Motor neuron (in vitro differentiated cells): ENCODE measurements at regions not wholly inside any gene's neighbourhood (a gene's known extent, or its start where the extent isn't known, plus 50 kb on each side); places are given as distances from the start of the nearest gene placed in this dataset.

ENCODE experiments used
- ATAC-seq, 8 experiments: fragments of 200-7000 bp; cut with Tn5 transposase; replicated peaks in 6 of 8; 2 replicates each; pipeline ENCODE4 v1.8.0; 2021; ENCODE audit warnings: mild to moderate bottlenecking in 8 of 8, moderate library complexity in 8 of 8
- H3K27ac ChIP-seq, 2 donors: fragments of 250-450 bp; sonication (Bioruptor Pico); 2 replicates each; pipeline ENCODE4 v1.9.0; 2021; ENCODE audit warnings: antibody characterized with exemption in 2 of 2, mild to moderate bottlenecking in 2 of 2, moderate library complexity in 1 of 2
- H3K4me1 ChIP-seq, 2 donors: fragments of 250-450 bp; sonication (Bioruptor Pico); replicated peaks in 1 of 2; 2 replicates each; pipeline ENCODE4 v1.6.1; 2021; ENCODE audit warnings: antibody characterized with exemption in 2 of 2, mild to moderate bottlenecking in 2 of 2, moderate library complexity in 1 of 2
- H3K4me3 ChIP-seq, 5 donors: fragments of 250-450 bp; sonication (Bioruptor Pico); 2 replicates each; pipeline ENCODE4 v1.9.0; 2021; ENCODE audit warnings: antibody characterized with exemption in 5 of 5, mild to moderate bottlenecking in 5 of 5, moderate library complexity in 4 of 5
- WGBS, 10 experiments: fragments of 450-650 bp; shearing (Covaris generic); methylation state at CpG; one replicate each; pipeline ENCODE4 v1.0.0; 2022; 5-methylcytosine and 5-hydroxymethylcytosine counted together
- in situ Hi-C, 9 experiments: fragments of 400-800 bp; cut with MboI; loops; one replicate each; pipeline ENCODE4 v1.15.0; 2021; ENCODE audit warnings: low sequenced_read_pairs in 9 of 9, low pct_unique_long_range_greater_than_20kb in 2 of 9; ENCODE audit not compliant: unreplicated experiment in 9 of 9

DNA sequence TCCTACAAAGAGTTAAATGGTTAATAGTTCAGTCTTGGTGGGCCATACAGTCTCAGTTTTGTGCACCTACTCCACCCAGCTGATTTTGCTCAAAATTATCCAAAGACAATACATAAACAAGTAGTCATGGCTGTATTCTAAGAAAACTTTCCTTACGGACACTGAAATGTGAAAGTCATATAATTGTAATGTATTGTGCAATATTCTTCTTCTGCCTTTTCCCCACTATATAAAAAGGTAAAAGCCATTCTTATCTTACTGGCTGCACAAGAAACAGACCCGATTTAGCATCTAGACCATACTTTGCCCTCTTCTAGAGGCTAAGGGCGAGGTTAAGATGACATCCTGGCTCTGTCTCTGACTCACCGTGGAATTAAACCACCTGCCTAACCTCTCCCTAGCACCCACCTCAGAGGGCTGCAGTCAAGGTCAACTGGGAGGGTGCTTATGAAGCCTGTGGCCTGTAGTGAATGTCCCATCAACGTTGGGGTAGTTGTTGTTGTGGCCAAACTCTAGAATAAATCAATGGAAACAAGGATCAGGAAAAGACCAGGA lies 63.8 kb upstream of the DOCK1 start:
- ATAC-seq = no peak
- Histone ChIP-seq H3K4me3 (no peak overlapping the region), H3K27ac (no peak overlapping the region), H3K4me1 (peaks cover 2 to 18% of the 10 kb centered on the region in 2 donors)
- WGBS, 10 experiments = 17 to 100% (median 77%) methylated on average over 1 to 5 of the region's 5 CpGs; no CpG with 5 or more reads in 2 of the 10 experiments
- in situ Hi-C loops = no loop called here

DNA sequence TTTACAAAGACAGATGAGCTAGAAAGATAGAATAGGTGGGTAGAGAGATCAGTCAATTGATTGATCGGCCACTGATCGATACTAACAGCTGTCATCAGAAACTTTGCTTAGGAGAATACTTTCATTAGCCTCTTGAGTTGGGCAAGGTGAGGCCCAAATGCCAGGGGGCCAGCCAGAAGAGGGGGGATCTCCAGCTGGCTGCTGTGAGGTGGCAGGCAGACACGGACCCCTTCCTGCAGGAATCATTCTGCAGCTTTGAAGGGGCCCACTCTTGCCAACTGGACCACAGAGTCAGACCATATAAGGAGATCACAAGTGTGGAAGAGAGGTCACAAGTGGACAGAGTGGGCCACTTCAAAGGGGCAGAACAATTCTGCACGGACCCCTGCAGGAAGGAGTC lies 62.9 kb upstream of the DOCK1 start:
- H3K4me1 ChIP-seq = peaks cover 2 to 18% of the 10 kb centered on the region in 2 donors
- 62 to 100% (median 95%) methylated on average over 1 to 4 of the region's 4 CpGs; no CpG with 5 or more reads in 2 of the 10 experiments for WGBS, 10 experiments
- ATAC-seq = no peak
- no peak overlapping the region for H3K27ac ChIP-seq
- in situ Hi-C loops = no loop called here
- H3K4me3 ChIP-seq = no peak overlapping the region

GRCh38 chr10:126842836-126843235 lies 62.4 kb upstream of the DOCK1 start:
- ATAC-seq = peak in 1 of 8 experiments; percentile 22
- in situ Hi-C loops = no loop called here
- Histone ChIP-seq H3K27ac (no peak overlapping the region), H3K4me1 (peaks cover 2 to 18% of the 10 kb centered on the region in 2 donors), H3K4me3 (no peak overlapping the region)
- WGBS, 10 experiments = 0 to 70% (median 44%) methylated on average over 1 to 8 of the region's 10 CpGs; no CpG with 5 or more reads in 4 of the 10 experiments

DNA sequence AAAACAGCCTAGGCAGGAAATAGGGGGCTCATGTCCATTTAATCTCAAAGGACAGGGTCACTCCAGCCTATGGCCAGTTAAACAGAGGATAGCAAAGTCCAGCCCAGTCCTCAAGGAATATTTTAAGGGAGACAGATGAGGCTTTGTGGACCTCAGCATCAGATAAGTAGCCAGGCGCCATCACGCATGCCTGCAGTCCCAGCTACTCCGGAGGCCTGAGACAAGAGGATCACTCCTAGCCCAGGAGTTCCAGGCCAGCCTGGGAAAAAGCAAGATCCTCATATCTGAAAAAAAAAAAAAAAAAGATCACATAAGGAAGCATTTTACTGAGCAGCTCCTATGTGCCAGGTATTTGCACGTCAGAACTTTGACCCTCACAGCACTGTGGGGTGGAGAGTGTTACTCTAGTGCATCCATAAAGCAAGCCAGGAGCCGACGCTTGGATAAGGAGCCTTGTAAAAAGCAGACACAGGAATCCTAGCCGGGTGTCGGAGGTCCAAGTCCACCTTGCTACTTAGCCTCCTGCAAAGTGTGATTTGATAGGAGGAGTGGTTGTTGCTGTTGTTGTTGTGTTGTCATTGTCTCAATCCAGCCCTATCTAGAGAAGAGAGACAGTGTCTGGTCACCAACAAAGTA lies 61.8 kb upstream of the DOCK1 start:
- no peak overlapping the region for H3K27ac ChIP-seq
- in situ Hi-C loops = no loop called here

DNA sequence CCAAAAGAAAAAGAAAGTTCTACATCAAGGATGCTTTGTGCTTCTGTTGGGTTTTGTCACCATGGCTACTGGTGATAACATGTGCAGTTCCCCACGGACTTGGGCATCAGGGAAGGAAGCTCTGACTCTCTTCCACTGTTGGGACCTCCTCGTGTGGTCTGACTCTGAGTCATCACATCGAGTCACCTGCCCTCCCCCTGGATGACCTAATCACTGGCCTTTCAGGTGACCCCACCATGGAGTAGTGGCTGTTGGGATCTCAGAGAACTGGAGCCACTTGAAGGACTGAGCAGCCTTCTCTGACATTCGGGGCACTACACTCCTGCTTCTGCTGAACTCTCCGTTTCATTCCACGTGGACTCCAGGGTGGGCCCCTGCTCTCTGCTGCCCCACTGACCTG lies 60.8 kb upstream of the DOCK1 start:
- H3K27ac ChIP-seq = no peak overlapping the region
- 60 to 73% (median 63%) methylated on average over 1 to 5 of the region's 6 CpGs; no CpG with 5 or more reads in 6 of the 10 experiments for WGBS, 10 experiments
- peaks cover 2 to 4% of the 10 kb centered on the region in 2 donors for H3K4me1 ChIP-seq
- peak in 5 of 8 experiments; percentile 67 to 91 (median 78) for ATAC-seq
- no peak overlapping the region for H3K4me3 ChIP-seq
- in situ Hi-C loops = no loop called here

More for the DNA sequence above, 61.8 kb upstream of the DOCK1 start:
- 74 to 100% (median 85%) methylated on average over 1 to 5 of the region's 8 CpGs; no CpG with 5 or more reads in 1 of the 10 experiments for WGBS, 10 experiments
- no peak overlapping the region for H3K4me3 ChIP-seq
- no peak for ATAC-seq
- H3K4me1 ChIP-seq = peaks cover 2 to 14% of the 10 kb centered on the region in 2 donors

DNA sequence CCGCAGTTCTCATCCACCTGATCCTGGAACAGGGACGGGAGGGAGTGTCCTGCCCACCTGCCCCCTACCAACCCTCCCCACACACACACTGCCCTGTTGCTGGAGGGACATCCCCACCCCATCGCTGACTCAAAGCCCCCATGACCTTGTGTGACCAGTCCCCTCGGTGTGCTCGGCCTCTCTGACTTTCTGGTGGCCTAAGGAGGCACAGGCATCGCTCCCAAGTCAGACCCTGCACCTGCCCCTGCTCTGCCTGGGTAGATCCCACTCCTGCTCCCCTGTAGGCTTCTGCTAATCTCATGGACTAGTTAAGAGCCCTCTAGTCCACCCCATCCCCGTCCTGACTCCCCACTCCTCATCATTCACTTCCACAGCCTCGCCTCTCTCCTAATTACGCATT lies 58.8 kb upstream of the DOCK1 start:
- no peak for ATAC-seq
- no peak overlapping the region for H3K27ac ChIP-seq
- no peaks in the 10 kb centered on the region for H3K4me1 ChIP-seq
- in situ Hi-C loops = no loop called here
- H3K4me3 ChIP-seq = no peak overlapping the region
- WGBS, 10 experiments = 14 to 100% (median 75%) methylated on average over 1 to 5 of the region's 9 CpGs; no CpG with 5 or more reads in 4 of the 10 experiments

DNA sequence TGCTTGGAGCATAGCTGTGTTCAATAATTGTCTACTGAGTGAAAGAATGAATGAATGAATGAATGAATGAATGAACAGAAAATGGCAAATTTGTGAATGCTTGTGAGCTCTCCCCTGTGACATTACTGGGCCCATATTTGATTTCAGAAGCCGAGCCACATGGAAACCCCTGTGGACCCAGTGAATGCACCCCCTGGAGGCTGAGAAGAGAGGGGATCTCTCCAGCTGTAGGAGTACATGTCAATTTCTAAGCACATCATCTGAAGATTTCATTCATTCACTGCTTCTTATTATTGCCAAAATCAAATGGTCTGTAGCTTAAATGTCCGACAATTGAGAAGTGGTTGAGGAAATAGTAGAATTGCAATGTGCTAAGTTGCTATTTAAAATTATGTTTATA lies 58.3 kb upstream of the DOCK1 start:
- ATAC-seq = no peak

DNA sequence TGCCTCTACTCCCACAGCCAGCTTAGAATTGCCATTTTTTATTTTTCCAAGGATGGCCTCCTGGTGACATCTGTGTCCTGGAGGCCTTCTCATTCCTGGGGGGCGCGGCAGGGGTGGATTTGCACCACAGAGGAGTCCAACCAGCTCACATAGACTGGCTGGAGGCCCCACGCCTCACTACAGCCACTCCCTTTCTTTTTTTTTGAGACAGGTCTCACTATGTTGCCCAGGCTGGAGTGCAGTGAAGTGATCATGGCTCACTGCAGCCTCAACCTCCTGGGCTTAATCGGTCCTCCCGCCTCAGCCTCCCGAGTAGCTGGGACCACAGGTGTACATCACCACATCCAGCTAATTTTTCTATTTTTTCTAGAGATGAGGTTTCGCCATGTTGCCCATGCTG lies 57.6 kb upstream of the DOCK1 start:
- 17 to 94% (median 89%) methylated on average over 1 to 6 of the region's 7 CpGs; no CpG with 5 or more reads in 5 of the 10 experiments for WGBS, 10 experiments
- Histone ChIP-seq H3K4me1 (no peaks in the 10 kb centered on the region), H3K27ac (no peak overlapping the region), H3K4me3 (no peak overlapping the region)
- in situ Hi-C loops = no loop called here
- ATAC-seq = no peak

More for the DNA sequence above, 58.3 kb upstream of the DOCK1 start:
- Histone ChIP-seq H3K4me3 (no peak overlapping the region), H3K27ac (no peak overlapping the region), H3K4me1 (no peaks in the 10 kb centered on the region)
- in situ Hi-C loops = no loop called here
- 30 to 100% (median 100%) methylated on average over 1 to 2 of the region's 2 CpGs; no CpG with 5 or more reads in 1 of the 10 experiments for WGBS, 10 experiments

DNA sequence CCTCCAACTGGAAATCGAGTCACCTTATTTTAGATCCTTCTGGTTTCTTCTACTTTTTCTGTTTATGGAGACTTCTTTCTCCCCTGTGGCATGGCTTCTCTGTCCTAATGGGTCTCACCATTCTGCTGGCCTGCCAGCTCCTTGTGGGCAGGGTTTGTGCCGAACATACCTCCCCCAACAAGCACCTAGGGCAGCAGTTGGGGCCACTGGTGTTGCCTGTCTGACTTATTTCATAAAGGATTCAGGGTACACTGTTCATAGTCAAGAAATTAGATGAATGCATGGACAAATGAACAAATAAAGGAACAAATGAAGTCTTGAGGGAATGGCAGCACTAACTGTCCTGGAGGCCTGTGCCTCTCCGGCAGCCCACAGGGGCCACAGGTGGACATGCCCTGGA lies 55.6 kb upstream of the DOCK1 start:
- Histone ChIP-seq H3K4me1 (no peaks in the 10 kb centered on the region), H3K27ac (no peak overlapping the region), H3K4me3 (no peak overlapping the region)
- ATAC-seq = no peak
- WGBS, 10 experiments = 31 to 100% (median 88%) methylated on average over 1 to 2 of the region's 3 CpGs; no CpG with 5 or more reads in 4 of the 10 experiments
- in situ Hi-C loops = no loop called here

DNA sequence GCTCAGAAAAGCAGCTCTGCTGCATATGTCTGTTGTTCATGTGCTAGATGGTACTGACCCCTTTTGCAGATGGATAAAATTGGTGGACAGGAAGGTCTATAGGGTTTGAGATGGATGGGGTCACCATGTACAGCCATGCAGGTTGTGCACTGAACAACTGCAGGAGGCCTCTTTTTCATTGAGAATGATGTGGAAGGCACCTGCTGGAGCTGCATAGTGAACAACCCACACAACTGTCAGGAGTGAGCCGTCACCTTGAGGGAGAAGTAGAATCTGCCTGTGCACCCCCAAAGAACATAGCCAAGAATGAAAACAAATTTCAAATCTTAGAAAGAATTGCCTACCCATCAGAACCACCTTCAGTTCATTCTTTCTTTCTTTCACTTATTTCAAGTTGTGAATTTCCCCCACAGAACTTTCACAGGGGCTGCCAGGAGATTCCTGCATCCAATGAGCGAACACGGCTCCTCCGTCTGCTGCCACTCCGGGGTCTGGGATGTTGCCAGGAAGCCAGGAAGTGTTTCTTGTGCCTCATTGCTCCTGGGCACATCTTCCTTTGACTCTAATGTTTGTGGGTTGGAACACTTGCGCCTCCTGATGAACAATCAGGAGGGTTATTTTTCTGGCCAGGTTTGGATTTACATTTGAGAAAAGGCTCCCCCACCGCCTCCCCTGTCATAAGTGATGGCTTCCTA lies 53.7 kb upstream of the DOCK1 start:
- Histone ChIP-seq H3K27ac (no peak overlapping the region), H3K4me1 (peaks cover 0 to 5% of the 10 kb centered on the region in 2 donors), H3K4me3 (no peak overlapping the region)
- in situ Hi-C loops = no loop called here
- WGBS, 10 experiments = 10 to 100% (median 92%) methylated on average over 1 to 6 of the region's 7 CpGs
- no peak for ATAC-seq

- Histone ChIP-seq H3K4me1 (peaks cover 0 to 5% of the 10 kb centered on the region in 2 donors), H3K27ac (no peak overlapping the region), H3K4me3 (no peak overlapping the region)
- ATAC-seq = no peak
- in situ Hi-C loops = no loop called here
- 9 to 92% (median 52%) methylated on average over 3 to 10 of the region's 10 CpGs; no CpG with 5 or more reads in 1 of the 10 experiments for WGBS, 10 experiments
Measured at GRCh38 chr10:126854726-126855495, 50.3 kb upstream of the DOCK1 start.
